GM12891 (cell line): ENCODE measurements at regions not wholly inside any gene's neighbourhood (a gene's known extent, or its start where the extent isn't known, plus 50 kb on each side); places are given as distances from the start of the nearest gene placed in this dataset.

ENCODE experiments used
- POLR2A ChIP-seq: IDR thresholded peaks from 2 replicates; pipeline ENCODE4 v1.6.1; 2011; ENCODE audit warnings: low read depth, low read length, control low read depth
- POLR2AphosphoS5 ChIP-seq: IDR thresholded peaks from 2 replicates; pipeline ENCODE4 v1.6.1; 2011; ENCODE audit warnings: low read depth, low read length, control low read depth
- TAF1 ChIP-seq: IDR thresholded peaks from 2 replicates; pipeline ENCODE4 v1.6.1; 2011; ENCODE audit warnings: low read depth, low read length, control low read depth

- TF ChIP-seq POLR2A (no peak), TAF1 (no peak), POLR2AphosphoS5 (no peak)
These were observed 327.0 kb upstream of the DUSP10 start for GRCh38 chr1:222068937-222069336.
